ENCODE measurements at regions not wholly inside any gene's neighbourhood (a gene's known extent, or its start where the extent isn't known, plus 50 kb on each side); places are given as distances from the start of the nearest gene placed in this dataset.

GRCh38 chr3:177824190-177824786 lies 627.0 kb upstream of the TBL1XR1 start (continued):
- TF ChIP-seq HDAC2 (IDR thresholded peaks at IDR 0.05; ENCODE audit: borderline replicate concordance in 1 of 2, low read depth in 2 of 2, low read length in 2 of 2), result no peak
- TF ChIP-seq SAP30 (IDR thresholded peaks at IDR 0.05; ENCODE audit: insufficient read depth, insufficient replicate concordance, low read length), result no peak
- no peak for TF ChIP-seq TBP (IDR thresholded peaks at IDR 0.05; ENCODE audit: low read depth, low read length)
- no peak for TF ChIP-seq POLR2A (IDR thresholded peaks at IDR 0.05; ENCODE audit: control extremely low read depth in 1 of 2, low read depth in 2 of 2, low read length in 2 of 2)
